Stomach (tissue), 4 donors: ENCODE measurements at regions not wholly inside any gene's neighbourhood (a gene's known extent, or its start where the extent isn't known, plus 50 kb on each side); places are given as distances from the start of the nearest gene placed in this dataset.

ENCODE experiments used
- CTCF ChIP-seq, 7 experiments: fragments of 450-650 bp in 4 of 7; fragments of 200-600 bp in 3 of 7; sonication (generic) in 3 of 7; IDR thresholded peaks; one replicate each; pipeline ENCODE4 v1.5.1; 2016 to 2019; ENCODE audit warnings: antibody characterized with exemption in 7 of 7, control low read depth in 2 of 7, mild to moderate bottlenecking in 1 of 7
- POLR2A ChIP-seq, 4 donors: fragments of 450-650 bp; IDR thresholded peaks; one replicate each; pipeline ENCODE4 v1.6.1; 2016; ENCODE audit warnings: antibody characterized with exemption in 4 of 4, control low read depth in 2 of 4, mild to moderate bottlenecking in 1 of 4, moderate library complexity in 1 of 4
- POLR2AphosphoS5 ChIP-seq, 3 donors: sonication (generic); formaldehyde crosslinking; IDR thresholded peaks; one replicate each; pipeline ENCODE4 v1.6.1; 2016; ENCODE audit warnings: antibody characterized with exemption in 3 of 3

- TF ChIP-seq CTCF (IDR thresholded peaks at IDR 0.05) (no peak), POLR2A (IDR thresholded peaks at IDR 0.05) (no peak), POLR2AphosphoS5 (IDR thresholded peaks at IDR 0.05) (no peak)
These were observed 114.6 kb downstream of the DLL1 start for GRCh38 chr6:170176136-170176897.
